ENCODE measurements at regions not wholly inside any gene's neighbourhood (a gene's known extent, or its start where the extent isn't known, plus 50 kb on each side); places are given as distances from the start of the nearest gene placed in this dataset.

DNA sequence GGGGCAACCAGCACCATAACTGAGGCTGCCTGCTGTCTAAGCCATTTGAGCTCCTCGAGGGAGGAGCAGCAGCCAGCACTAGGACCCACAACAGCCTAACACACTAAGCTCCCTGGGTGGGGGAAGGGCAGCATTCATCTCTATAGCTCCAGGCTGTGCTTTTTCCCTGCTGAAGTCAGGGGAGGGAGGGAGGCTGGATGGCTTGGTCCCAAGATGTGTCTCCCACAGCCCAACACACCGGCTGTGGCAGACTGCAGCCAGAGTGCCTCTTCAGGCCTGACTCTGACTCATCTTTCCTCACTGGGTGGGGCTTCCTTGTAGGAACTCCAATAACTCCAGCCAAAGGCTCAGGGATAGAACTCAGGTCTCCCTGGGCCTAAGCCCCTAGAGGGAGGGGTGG, 296.3 kb downstream of the PRDM2 start:
- DNase-seq (ENCODE audit: low spot score in 2 of 2, unreplicated experiment in 2 of 2) = no peak
- Mint-ChIP-seq H3K36me3 (peaks cover 3% of the 10 kb centered on the region), H3K27ac (no peak overlapping the region), H3K4me1 (no peaks in the 10 kb centered on the region), H3K9me3 (peaks cover 36% of the 10 kb centered on the region), H3K27me3 (ENCODE audit: low read depth) (peaks cover 15% of the 10 kb centered on the region), H3K4me3 (no peak overlapping the region)
- TF ChIP-seq, protein P1, sequence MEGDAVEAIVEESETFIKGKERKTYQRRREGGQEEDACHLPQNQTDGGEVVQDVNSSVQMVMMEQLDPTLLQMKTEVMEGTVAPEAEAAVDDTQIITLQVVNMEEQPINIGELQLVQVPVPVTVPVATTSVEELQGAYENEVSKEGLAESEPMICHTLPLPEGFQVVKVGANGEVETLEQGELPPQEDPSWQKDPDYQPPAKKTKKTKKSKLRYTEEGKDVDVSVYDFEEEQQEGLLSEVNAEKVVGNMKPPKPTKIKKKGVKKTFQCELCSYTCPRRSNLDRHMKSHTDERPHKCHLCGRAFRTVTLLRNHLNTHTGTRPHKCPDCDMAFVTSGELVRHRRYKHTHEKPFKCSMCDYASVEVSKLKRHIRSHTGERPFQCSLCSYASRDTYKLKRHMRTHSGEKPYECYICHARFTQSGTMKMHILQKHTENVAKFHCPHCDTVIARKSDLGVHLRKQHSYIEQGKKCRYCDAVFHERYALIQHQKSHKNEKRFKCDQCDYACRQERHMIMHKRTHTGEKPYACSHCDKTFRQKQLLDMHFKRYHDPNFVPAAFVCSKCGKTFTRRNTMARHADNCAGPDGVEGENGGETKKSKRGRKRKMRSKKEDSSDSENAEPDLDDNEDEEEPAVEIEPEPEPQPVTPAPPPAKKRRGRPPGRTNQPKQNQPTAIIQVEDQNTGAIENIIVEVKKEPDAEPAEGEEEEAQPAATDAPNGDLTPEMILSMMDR (IDR thresholded peaks at IDR 0.05; ENCODE audit: unreplicated experiment) = no peak

DNA sequence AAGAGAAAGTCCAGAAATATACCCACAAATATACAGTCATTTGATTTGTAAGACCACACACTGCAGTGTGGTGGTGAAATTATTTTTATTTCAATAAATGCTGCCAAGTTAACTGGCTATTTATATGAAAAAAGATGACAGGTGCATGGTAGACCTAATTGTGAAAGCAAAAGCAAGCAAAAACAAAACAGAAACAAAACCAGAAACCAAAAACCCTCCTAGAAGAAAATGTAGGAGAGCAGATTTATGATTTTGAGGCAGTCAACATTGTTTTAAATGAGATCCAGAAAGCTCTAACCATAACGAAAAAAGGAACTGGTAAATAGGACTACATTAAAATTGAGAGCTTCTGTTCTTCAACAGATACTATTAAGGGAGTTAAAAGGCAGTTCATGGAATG, 303.6 kb downstream of the PRDM2 start:
- Mint-ChIP-seq H3K9me3 (peaks cover 48% of the 10 kb centered on the region), H3K27ac (no peak overlapping the region), H3K4me3 (no peak overlapping the region), H3K27me3 (ENCODE audit: low read depth) (peaks cover 14% of the 10 kb centered on the region), H3K36me3 (peaks cover 3% of the 10 kb centered on the region), H3K4me1 (no peaks in the 10 kb centered on the region)
- no peak for DNase-seq (ENCODE audit: low spot score in 2 of 2, unreplicated experiment in 2 of 2)
- TF ChIP-seq, protein P1 (IDR thresholded peaks at IDR 0.05; ENCODE audit: unreplicated experiment) = no peak

DNA sequence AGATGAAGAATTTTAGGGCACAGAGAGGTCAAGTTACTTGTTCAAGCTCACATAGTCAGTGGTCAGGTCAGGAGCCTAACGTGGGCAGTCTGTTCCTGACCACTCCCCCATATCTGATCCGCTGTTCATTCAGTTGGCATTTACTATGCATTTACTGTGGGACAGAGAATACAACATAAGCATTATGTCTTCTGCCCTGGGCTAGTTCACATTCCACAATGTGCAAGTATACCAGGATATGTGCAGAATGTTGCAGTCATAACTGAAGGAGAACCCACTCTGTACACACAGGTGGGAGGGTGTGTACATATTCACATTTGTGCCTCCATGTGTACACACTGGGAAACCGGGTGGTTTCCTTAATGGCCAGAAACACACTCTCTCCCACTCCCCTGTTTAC, 309.6 kb downstream of the PRDM2 start:
- Mint-ChIP-seq H3K4me1 (no peaks in the 10 kb centered on the region), H3K27me3 (ENCODE audit: low read depth) (peaks cover 29% of the 10 kb centered on the region), H3K9me3 (peaks cover 17% of the 10 kb centered on the region), H3K36me3 (no peaks in the 10 kb centered on the region), H3K27ac (no peak overlapping the region), H3K4me3 (no peak overlapping the region)
- DNase-seq (ENCODE audit: low spot score in 2 of 2, unreplicated experiment in 2 of 2) = no peak
- TF ChIP-seq, protein P1 (IDR thresholded peaks at IDR 0.05; ENCODE audit: unreplicated experiment) = no peak

DNA sequence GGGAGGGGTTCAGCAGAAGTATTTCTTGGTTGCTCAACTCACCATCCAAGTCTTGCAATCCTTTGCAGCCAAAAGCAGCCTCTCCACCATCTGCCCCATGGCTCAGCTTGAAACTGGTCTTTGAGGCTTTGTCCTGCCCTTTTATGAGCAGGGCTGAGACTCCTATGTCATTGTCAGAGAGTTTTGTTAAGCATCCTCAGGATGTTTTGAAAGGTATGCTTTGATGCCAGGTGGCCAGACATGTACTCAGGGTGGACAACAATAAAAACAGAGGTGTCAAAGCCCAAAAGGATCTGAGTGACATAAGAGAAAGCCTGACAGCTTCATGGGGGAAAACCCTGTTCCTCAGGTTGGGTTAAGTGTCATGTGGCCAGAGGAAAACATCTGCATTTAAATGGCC, 310.5 kb downstream of the PRDM2 start:
- Mint-ChIP-seq H3K4me3 (no peak overlapping the region), H3K27ac (no peak overlapping the region), H3K27me3 (ENCODE audit: low read depth) (peaks cover 33% of the 10 kb centered on the region), H3K36me3 (no peaks in the 10 kb centered on the region), H3K4me1 (no peaks in the 10 kb centered on the region), H3K9me3 (peaks cover 17% of the 10 kb centered on the region)
- DNase-seq (ENCODE audit: low spot score in 2 of 2, unreplicated experiment in 2 of 2) = no peak
- TF ChIP-seq, protein P1 (IDR thresholded peaks at IDR 0.05; ENCODE audit: unreplicated experiment) = no peak

DNA sequence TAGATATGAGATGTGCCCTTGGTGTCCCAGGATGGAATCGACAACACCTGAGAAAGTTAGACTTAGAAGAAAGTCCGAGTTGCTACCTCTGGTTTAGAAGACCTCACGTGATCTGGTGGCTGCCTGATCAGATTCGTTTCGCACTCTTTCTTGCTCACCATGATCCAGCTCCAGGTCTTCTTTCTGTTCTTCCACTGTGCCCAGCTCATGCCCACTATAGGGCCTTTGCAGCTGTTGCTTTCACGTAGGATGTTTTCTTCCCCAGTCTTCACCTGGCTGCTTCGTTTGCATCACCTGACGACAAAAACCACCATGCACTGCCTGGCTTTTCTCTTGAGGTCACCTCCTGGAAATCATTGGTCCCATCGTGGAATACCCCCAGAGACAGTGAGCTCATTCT, 311.1 kb downstream of the PRDM2 start:
- H3K36me3 Mint-ChIP-seq = no peaks in the 10 kb centered on the region
- H3K4me1 Mint-ChIP-seq = no peaks in the 10 kb centered on the region
- peaks cover 17% of the 10 kb centered on the region for H3K9me3 Mint-ChIP-seq
- peaks cover 37% of the 10 kb centered on the region for H3K27me3 Mint-ChIP-seq (ENCODE audit: low read depth)
- TF ChIP-seq, protein P1 (IDR thresholded peaks at IDR 0.05; ENCODE audit: unreplicated experiment) = no peak
- H3K4me3 Mint-ChIP-seq = no peak overlapping the region
- DNase-seq (ENCODE audit: low spot score in 2 of 2, unreplicated experiment in 2 of 2) = no peak
- H3K27ac Mint-ChIP-seq = no peak overlapping the region

DNA sequence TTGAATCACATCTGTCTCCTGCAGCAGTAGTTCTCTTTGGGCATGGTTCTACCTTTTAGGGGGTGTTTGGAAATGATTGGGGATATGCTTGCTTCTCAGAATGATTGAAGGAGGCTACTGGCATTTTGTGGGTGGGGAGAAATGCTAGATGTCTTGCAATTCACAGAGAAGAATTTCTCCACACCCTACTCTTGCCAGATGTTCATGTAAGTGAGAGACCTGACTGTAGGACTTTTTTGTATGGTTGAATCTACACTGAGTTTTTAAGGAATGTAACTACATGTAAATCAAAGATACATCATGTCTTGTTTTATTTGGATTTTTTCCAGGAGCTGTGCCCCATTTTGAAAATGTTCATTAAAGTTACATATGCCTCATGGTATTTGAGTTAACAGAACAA, 311.9 kb downstream of the PRDM2 start:
- H3K36me3 Mint-ChIP-seq = no peaks in the 10 kb centered on the region
- H3K4me1 Mint-ChIP-seq = no peaks in the 10 kb centered on the region
- no peak for DNase-seq (ENCODE audit: low spot score in 2 of 2, unreplicated experiment in 2 of 2)
- no peak overlapping the region for H3K27ac Mint-ChIP-seq
- TF ChIP-seq, protein P1 (IDR thresholded peaks at IDR 0.05; ENCODE audit: unreplicated experiment) = no peak
- peaks cover 13% of the 10 kb centered on the region for H3K9me3 Mint-ChIP-seq
- H3K4me3 Mint-ChIP-seq = no peak overlapping the region
- H3K27me3 Mint-ChIP-seq (ENCODE audit: low read depth) = peaks cover 38% of the 10 kb centered on the region

Measured in mesothelial cell of epicardium (in vitro differentiated cells).